GM18858 (cell line): ENCODE measurements at regions not wholly inside any gene's neighbourhood (a gene's known extent, or its start where the extent isn't known, plus 50 kb on each side); places are given as distances from the start of the nearest gene placed in this dataset.
"Not testable (repeated sequence)": the region's sequence is repeated elsewhere in the genome, so short reads cannot be mapped to it uniquely, and the experiment has no call there.

Experiments
- ATAC-seq: cut with Tn5 transposase; IDR thresholded peaks from one replicate; pipeline ENCODE4 v1.9.1; 2021; ENCODE audit not compliant: unreplicated experiment

- no peak for ATAC-seq
These were observed 617.8 kb downstream of the TRIB2 start for GRCh38 chr2:13334545-13334944.

GRCh38 chr2:13335862-13336535 is 619.3 kb downstream of the TRIB2 start:
- no peak for ATAC-seq

DNA sequence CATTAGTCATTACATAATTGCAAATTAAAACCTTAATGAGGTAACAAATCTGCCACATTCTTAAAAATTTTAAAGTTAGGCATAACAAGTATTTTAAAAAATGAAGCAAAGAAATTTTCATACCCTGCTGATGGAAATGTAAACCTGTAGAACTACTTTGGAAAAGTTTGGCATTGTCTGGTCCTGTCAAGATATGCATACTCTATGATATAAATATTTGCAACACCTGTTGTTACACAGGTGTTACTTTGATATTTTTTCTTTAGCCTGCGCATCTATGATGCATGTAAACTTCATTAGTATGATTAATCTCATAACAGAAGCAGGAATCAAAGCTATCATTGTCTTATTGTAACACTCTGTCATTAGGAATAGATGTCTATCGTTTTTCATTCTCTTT is 634.3 kb downstream of the TRIB2 start:
- ATAC-seq: no peak

GRCh38 chr2:13353083-13353482 is 636.3 kb downstream of the TRIB2 start:
- ATAC-seq: no peak

- no peak for ATAC-seq
These were observed 637.3 kb downstream of the TRIB2 start for GRCh38 chr2:13354031-13354430.

DNA sequence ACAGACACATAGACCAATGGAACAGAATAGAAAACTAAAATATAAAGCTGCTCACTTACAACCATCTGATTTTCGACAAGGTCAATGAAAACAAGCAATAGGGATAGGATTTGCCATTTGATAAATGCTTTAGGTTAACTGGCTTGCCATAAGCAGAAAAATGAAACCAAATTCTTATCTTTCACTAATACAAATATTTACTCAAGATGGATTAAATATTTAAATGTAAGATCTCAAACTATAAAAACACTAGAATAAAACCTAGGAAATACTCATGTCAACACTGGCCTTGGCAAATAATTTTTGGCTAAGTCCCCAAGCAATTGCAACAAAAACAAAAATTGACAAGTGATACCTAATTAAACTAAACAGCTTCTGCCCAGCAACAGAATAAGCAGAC is 665.2 kb downstream of the TRIB2 start:
- not testable (repeated sequence) for ATAC-seq

GRCh38 chr2:13389172-13389571 is 672.4 kb downstream of the TRIB2 start:
- not testable (repeated sequence) for ATAC-seq

GRCh38 chr2:13390676-13391075 is 673.9 kb downstream of the TRIB2 start:
- no peak for ATAC-seq

DNA sequence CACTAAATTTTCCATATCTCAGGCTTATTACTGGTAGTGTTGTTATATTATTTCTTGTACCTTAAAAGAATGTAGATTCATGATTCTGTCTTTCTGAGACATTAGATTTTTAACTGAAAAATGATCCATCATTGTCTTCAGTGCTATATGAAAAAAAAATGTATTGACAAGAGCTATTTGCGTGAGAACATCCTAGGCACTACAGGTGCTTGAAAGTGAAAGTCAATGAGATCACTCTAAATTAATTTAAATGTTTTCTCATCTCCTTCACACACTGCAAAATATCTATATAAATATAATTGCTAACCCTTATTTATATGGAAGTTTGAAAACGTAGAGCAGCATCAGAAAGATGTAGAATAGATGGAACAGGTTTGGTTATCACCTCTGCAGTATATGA is 684.6 kb downstream of the TRIB2 start:
- ATAC-seq: peak; percentile 38

- ATAC-seq: no peak
These were observed 697.3 kb downstream of the TRIB2 start for GRCh38 chr2:13413989-13414388.

DNA sequence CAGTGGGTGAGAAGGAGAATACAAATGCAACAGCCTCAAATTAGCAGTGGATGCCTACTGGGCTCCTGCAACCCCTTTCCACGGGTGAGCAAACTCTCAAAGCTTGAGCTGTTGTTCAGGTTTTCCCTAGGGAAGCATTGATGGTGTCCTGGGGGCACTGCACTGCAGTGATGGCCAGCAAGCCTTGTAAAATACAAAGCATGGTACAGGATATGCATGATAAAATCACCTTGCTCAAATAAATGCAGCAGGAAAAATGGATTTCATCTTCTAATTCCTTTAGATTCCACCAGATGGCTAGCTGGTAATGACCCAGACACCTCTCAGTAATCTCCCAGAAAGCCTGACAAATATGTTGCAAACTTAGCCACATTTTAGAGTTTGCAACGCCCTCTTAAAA is 698.2 kb downstream of the TRIB2 start:
- no peak for ATAC-seq

DNA sequence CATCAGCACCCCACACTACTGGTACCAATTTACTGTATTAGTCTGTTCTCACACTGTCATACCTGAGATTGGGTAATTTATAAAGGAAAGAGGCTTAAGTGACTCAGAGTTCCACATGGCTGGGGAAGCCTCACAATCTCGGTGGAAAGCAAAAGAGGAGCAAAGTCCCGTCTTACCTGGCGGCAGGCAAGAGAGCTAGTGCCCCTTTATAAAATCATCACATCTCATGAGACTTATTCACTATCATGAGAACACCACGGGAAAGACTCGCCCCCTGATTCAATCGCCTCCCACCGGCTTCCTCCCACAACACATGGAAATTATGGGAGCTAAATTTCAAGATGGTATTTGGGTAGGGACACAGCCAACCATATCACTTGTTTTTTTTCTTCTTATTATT is 717.2 kb downstream of the TRIB2 start:
- ATAC-seq: no peak

GRCh38 chr2:13443554-13444261 is 727.0 kb downstream of the TRIB2 start:
- ATAC-seq: not testable (repeated sequence)

- ATAC-seq: no peak
These were observed 745.7 kb downstream of the TRIB2 start for GRCh38 chr2:13462464-13462863.

- no peak for ATAC-seq
These were observed 749.3 kb downstream of the TRIB2 start for GRCh38 chr2:13466076-13466475.

DNA sequence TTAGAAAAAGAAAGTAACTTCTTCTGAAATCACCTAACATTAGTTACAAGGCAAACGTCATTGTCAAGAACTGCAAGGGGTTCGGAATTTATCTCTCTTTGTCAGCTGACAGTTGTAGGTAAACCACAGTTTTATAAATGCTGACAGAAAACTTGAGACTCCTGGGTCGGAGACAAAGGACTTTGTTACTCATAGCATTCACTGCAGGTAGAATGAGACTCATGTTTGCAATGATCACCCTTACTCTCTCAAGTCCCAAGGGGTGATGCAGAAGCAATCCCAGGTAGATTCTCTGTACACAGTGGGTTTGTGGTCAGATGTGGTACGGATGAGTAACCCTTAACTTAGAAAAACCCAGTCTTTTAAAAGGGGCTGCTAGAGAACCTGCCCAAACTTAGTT is 757.8 kb downstream of the TRIB2 start:
- ATAC-seq: no peak

DNA sequence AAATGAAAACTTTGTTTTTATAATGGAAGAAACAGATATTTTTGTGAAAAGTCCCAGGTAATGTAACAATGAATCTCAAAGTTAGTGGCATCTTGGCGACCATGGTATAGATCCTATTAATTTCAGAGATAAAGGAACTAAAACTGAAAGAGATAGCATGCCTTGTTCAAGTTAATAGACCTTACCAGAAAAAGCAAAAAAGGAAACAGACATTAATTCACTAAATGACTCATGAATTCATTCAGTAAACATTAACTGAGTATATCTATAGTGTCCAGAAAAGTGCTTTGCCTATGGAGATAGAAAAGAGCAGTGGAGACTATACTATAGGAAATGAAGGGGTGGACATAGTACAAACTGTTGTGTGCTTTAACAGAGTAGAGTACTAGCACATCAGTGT is 763.3 kb downstream of the TRIB2 start:
- peak; percentile 96 for ATAC-seq

DNA sequence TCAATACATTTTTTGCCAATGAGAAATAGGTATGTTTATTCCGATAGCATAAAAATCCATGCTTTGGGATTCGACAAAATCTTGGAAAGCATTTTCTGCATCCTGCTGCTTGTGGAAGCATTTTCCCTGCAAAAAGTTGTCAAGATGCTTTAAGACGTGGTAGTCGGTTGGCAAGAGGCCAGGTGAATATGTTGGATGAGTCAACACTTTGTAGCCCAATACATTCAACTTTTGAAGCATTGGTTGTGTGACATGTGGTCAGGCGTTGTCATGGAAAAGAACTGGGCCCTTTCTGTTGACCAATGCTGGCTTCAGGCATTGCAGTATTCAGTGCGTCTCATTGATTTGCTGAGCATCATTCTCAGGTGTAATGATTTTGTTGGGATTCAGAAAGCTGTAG is 764.5 kb downstream of the TRIB2 start:
- no peak for ATAC-seq

GRCh38 chr2:13485256-13485655 is 768.5 kb downstream of the TRIB2 start:
- ATAC-seq: no peak

GRCh38 chr2:13488965-13489364 is 772.2 kb downstream of the TRIB2 start:
- ATAC-seq: no peak

- no peak for ATAC-seq
These were observed 775.5 kb downstream of the TRIB2 start for GRCh38 chr2:13492262-13492661.

- ATAC-seq: peak; percentile 45
These were observed 778.3 kb downstream of the TRIB2 start for GRCh38 chr2:13495051-13495450.

GRCh38 chr2:13504808-13505207 is 788.1 kb downstream of the TRIB2 start:
- peak; percentile 86 for ATAC-seq
